GM12892 (cell line): ENCODE measurements at regions not wholly inside any gene's neighbourhood (a gene's known extent, or its start where the extent isn't known, plus 50 kb on each side); places are given as distances from the start of the nearest gene placed in this dataset.

Experiments
- POLR2A ChIP-seq: IDR thresholded peaks from 2 replicates; pipeline ENCODE4 v1.6.1; 2011; ENCODE audit warnings: low read depth, low read length, control low read depth
- POLR2AphosphoS5 ChIP-seq: IDR thresholded peaks from 2 replicates; pipeline ENCODE4 v1.6.1; 2011; ENCODE audit warnings: low read depth, low read length, control low read depth
- TAF1 ChIP-seq: IDR thresholded peaks from 2 replicates; pipeline ENCODE4 v1.6.1; 2011; ENCODE audit warnings: low read depth, mild to moderate bottlenecking, control low read depth, low read length, borderline replicate concordance

- no peak for TF ChIP-seq POLR2A
- TF ChIP-seq POLR2AphosphoS5 = no peak
- no peak for TF ChIP-seq TAF1
These were observed 504.9 kb upstream of the CCDC196 start for GRCh38 chr14:65981192-65981843.
